H1 (cell line): ENCODE measurements at regions not wholly inside any gene's neighbourhood (a gene's known extent, or its start where the extent isn't known, plus 50 kb on each side); places are given as distances from the start of the nearest gene placed in this dataset.
A peak's percentile ranks its signal among the peaks of the same experiment; 100 is the strongest.

ENCODE experiments used
- BACH1 ChIP-seq: IDR thresholded peaks from 2 replicates; pipeline ENCODE4 v1.6.1; 2012; ENCODE audit warnings: low read length, improper control_type of control experiment
- CREB1 ChIP-seq: IDR thresholded peaks from 2 replicates; pipeline ENCODE4 v1.6.1; 2012; ENCODE audit warnings: inconsistent platforms
- CTCF ChIP-seq, 3 experiments: IDR thresholded peaks; 1 replicate in 2 of 3; 2 replicates in 1 of 3; pipeline versions ENCODE4 v1.5.1 to v1.6.1; 2011; ENCODE audit warnings: low read length in 3 of 3, mild to moderate bottlenecking in 3 of 3, inconsistent platforms in 2 of 3, low read depth in 1 of 3, moderate library complexity in 1 of 3; ENCODE audit not compliant: insufficient read depth in 1 of 3; ENCODE audit errors: control extremely low read depth in 1 of 3
- E2F6 ChIP-seq: IDR thresholded peaks from 2 replicates; pipeline ENCODE4 v1.6.1; 2012; ENCODE audit warnings: inconsistent platforms
- JUN ChIP-seq: IDR thresholded peaks from 2 replicates; pipeline ENCODE4 v1.6.1; 2011; ENCODE audit warnings: low read depth, mild to moderate bottlenecking, improper control_type of control experiment, low read length
- JUND ChIP-seq: IDR thresholded peaks from 2 replicates; pipeline ENCODE4 v1.6.1; 2011; ENCODE audit warnings: mild to moderate bottlenecking, improper control_type of control experiment, low read length
- NANOG ChIP-seq: IDR thresholded peaks from 2 replicates; pipeline ENCODE4 v1.6.1; 2011; ENCODE audit warnings: low read length, low read depth, mild to moderate bottlenecking, inconsistent platforms; ENCODE audit not compliant: insufficient read depth, poor library complexity, severe bottlenecking
- NRF1 ChIP-seq: IDR thresholded peaks from 2 replicates; pipeline ENCODE4 v1.6.1; 2011; ENCODE audit warnings: mild to moderate bottlenecking, low read depth, low read length, improper control_type of control experiment
- PHF8 ChIP-seq: fragments of 200-600 bp; sonication (generic); conservative IDR thresholded peaks from 2 replicates; pipeline ENCODE4 v1.7.1; 2012; ENCODE audit warnings: low read depth, mild to moderate bottlenecking, inconsistent platforms, low read length, moderate library complexity
- POLR2A ChIP-seq, 2 experiments: IDR thresholded peaks; 1 replicate in 1 of 2; 2 replicates in 1 of 2; pipeline ENCODE4 v1.6.1; 2011; ENCODE audit warnings: low read depth in 2 of 2, low read length in 2 of 2, mild to moderate bottlenecking in 2 of 2; ENCODE audit errors: control extremely low read depth in 1 of 2
- RAD21 ChIP-seq, 2 experiments: IDR thresholded peaks in 1 of 2; conservative IDR thresholded peaks in 1 of 2; 2 replicates each; pipeline ENCODE4 v1.6.1; 2011; ENCODE audit warnings: low read depth in 2 of 2, low read length in 2 of 2, improper control_type of control experiment in 1 of 2, inconsistent platforms in 1 of 2, mild to moderate bottlenecking in 1 of 2, moderate library complexity in 1 of 2
- RBBP5 ChIP-seq: IDR thresholded peaks from 2 replicates; pipeline ENCODE4 v1.7.1; 2012; ENCODE audit warnings: low read depth, mild to moderate bottlenecking, inconsistent platforms, low read length, moderate library complexity, borderline replicate concordance
- RFX5 ChIP-seq: IDR thresholded peaks from 2 replicates; pipeline ENCODE4 v1.6.1; 2011; ENCODE audit warnings: low read depth, low read length, improper control_type of control experiment, borderline replicate concordance
- RNF2 ChIP-seq: fragments of 200-900, 300-1000 bp; sonication (generic); IDR thresholded peaks from 2 replicates; pipeline ENCODE4 v1.7.1; 2016; ENCODE audit warnings: borderline replicate concordance, low read depth, mild to moderate bottlenecking, antibody characterized with exemption, low read length; ENCODE audit not compliant: poor library complexity, severe bottlenecking; ENCODE audit errors: missing control alignments
- RXRA ChIP-seq: IDR thresholded peaks from 2 replicates; pipeline ENCODE4 v1.6.1; 2011; ENCODE audit warnings: low read depth, mild to moderate bottlenecking, low read length, moderate library complexity; ENCODE audit not compliant: insufficient read depth
- SAP30 ChIP-seq: fragments of 300-600 bp; sonication (generic); IDR thresholded peaks from 2 replicates; pipeline ENCODE4 v1.7.1; 2012; ENCODE audit warnings: low read length, moderate library complexity, mild to moderate bottlenecking, inconsistent platforms; ENCODE audit not compliant: insufficient read depth, insufficient replicate concordance
- SP2 ChIP-seq: IDR thresholded peaks from 2 replicates; pipeline ENCODE4 v1.6.1; 2012; ENCODE audit warnings: mild to moderate bottlenecking, low read length, inconsistent platforms
- TAF7 ChIP-seq: optimal IDR thresholded peaks from 2 replicates; pipeline ENCODE3; 2011; ENCODE audit warnings: low read depth, mild to moderate bottlenecking, inconsistent platforms, low read length, moderate library complexity, borderline replicate concordance
- TCF12 ChIP-seq: IDR thresholded peaks from 2 replicates; pipeline ENCODE4 v1.6.1; 2011; ENCODE audit warnings: low read depth, mild to moderate bottlenecking, low read length

DNA sequence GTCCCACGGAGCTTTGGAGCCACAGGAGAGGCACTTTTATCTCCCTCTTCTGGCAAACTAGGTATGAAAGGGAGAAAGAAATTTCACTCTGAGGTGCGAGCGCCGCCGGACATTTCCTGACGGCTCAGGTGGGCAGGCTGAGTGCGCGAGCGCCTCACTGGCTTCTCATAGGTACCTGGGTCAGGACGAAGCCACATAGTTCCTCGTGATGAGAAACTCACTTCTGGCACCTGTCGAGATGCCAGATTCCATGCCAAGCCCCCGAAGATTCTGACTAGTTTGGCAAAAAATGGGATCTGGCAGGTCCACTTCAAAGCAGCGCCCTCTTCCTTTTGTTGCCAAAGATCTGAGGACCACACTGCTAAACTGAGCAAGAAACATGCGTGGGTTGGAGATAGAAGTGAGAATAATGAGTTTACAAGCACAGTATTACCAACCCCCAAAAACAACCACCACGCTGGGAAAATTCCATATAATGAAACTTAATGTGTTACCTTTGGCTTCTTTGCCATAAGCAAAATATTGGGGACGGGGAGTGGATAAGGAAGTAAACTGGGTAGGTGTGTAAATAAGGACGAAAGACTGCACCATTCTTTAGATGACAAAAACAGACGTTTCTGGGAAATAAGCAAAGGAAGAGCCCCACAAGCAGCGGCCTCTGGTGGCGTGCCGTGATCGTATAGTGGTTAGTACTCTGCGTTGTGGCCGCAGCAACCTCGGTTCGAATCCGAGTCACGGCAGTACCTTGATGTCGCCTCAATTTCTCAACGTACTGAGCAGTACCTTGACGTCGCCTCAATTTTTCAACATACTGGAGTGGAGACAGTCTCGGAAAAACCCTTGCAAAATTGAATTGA is 89.8 kb upstream of the PRSS16 start (continued):
- TF ChIP-seq CTCF (IDR thresholded peaks at IDR 0.05; ENCODE audit: control extremely low read depth in 1 of 3, insufficient read depth in 1 of 3, low read depth in 1 of 3, low read length in 3 of 3) (peak; percentile 33 to 65 (median 52)), RXRA (no peak), JUN (no peak), RFX5 (no peak), TAF7 (no peak), E2F6 (peak; percentile 7; the same call in 1 of the 2 replicates), CREB1 (peak; percentile 29; the same call in 1 of the 2 replicates), POLR2A (IDR thresholded peaks at IDR 0.05; ENCODE audit: control extremely low read depth in 1 of 2, low read depth in 2 of 2, low read length in 2 of 2) (no peak), RNF2 (no peak), NRF1 (no peak; the same call in 1 of the 2 replicates), SP2 (no peak), RAD21 (IDR thresholded peaks at IDR 0.05 in 1 of 2, conservative IDR thresholded peaks at IDR 0.05 in 1 of 2; ENCODE audit: low read depth in 2 of 2, low read length in 2 of 2) (peak in 1 of 2 experiments; percentile 25; a peak in 2 of 4 replicates), PHF8 (no peak), SAP30 (no peak), TCF12 (no peak), BACH1 (no peak), JUND (no peak), RBBP5 (peak; percentile 37; the same call in 1 of the 2 replicates), NANOG (no peak)
